IPS-NIHi11 (cell line): ENCODE measurements at regions not wholly inside any gene's neighbourhood (a gene's known extent, or its start where the extent isn't known, plus 50 kb on each side); places are given as distances from the start of the nearest gene placed in this dataset.

Source experiments
- DNase-seq: peaks from one replicate; pipeline ENCODE4 v3.0.0; 2012; ENCODE audit warnings: mixed read lengths, low spot score

GRCh38 chr2:107627926-107628325 lies 198.8 kb upstream of the RGPD4 start:
- no peak for DNase-seq

DNA sequence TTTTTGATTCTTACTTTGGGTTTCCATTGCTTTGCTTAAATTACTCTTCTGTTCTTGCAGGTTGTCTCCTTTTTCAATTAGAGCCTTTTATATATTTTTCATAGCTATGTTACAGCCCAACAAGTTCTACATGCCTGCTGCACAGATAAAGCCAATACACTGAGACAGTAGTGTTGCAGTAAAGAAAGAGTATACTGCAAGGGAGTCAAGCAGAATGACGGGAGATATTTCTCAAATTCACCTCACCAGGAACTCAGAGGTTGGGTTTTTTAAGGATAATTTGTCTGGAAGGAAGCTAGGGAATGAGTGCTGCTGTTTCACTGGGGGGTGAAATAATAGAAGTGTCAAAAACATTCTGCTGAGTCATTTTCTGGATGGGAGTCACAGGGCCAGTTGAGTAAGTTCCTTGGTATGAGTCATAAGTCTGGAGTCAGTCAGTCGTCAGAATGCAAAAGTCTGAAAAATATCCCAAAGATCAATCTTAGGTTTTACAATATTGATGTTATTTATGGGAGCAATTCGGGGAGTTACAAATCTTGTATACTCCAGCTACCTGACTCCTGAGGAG lies 193.0 kb upstream of the RGPD4 start:
- DNase-seq = no peak

DNA sequence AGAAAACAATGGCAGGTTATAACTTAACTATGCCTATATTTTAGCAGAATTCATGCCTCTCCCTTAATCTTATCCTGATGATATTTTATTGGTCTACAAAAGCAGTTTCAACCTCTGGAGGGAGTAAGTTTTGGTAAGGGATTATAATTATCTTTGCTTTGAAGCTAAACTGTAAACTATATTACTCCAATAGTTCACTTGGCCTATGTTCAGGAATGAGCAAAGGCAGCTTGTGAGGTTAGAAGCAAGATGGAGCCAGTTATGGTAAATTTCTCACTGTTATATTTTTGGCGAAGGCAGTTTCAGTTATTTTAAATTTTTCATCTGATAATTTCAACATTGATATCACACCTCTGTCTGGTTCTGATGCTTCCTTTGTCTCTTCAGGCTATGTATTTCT lies 192.5 kb upstream of the RGPD4 start:
- DNase-seq = no peak

DNA sequence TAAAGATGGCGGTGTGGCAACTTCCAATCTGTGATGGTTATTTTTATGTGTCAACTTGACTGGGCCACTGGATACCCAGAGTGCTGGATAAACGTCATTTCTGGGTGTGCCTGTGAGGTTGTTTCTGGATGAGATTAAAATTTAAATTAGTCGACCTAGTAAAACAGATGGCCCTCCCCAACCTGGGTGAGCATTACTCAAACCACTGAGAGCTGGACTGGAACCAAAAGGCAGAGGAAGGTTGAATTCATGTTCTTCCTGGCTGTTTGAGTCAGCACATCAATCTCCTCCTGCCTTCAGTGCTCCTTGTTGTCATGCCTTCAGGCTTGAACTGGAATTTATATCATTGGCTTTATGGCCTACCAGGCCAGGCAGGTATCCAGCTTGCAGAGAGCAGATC lies 190.8 kb upstream of the RGPD4 start:
- DNase-seq = no peak

DNA sequence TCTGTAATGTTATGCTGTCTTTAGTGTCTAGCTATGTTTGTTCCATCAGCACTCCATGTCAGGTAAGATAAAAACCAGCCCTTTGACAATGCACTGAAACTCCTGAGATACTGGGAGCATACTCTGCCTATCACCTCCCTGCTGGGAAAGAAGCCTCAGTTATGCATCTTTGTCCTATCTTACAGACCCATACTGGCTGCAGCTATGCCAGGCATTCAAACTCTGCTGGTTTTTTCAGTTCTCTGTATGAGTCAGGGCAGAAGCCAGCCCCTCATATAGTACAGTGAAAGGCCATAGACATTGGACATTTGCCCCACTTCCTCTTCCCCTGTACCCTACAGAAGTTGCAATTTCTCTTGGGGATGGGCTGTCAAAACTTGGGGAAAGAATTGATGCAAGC lies 181.1 kb upstream of the RGPD4 start:
- no peak for DNase-seq

GRCh38 chr2:107648781-107649404 lies 177.8 kb upstream of the RGPD4 start:
- peak; percentile 11 for DNase-seq

DNA sequence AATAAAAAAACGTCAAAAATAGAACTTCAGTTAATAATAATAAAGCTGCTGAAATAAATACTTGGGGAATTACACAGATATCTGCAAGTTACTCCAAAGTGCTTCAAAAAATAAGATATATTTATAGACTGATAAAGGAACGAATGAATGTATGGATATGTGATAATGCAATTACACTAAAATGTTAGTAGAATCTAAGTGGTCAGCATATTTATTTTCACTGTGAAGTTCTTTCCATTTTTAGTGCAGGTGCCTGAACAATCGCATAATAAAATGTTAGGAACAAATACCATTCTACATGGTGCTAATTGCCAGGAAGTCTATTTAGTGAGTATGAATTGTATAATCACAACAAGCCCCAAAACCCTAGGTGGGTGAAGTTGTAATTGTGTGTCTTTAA lies 169.6 kb upstream of the RGPD4 start:
- no peak for DNase-seq

DNA sequence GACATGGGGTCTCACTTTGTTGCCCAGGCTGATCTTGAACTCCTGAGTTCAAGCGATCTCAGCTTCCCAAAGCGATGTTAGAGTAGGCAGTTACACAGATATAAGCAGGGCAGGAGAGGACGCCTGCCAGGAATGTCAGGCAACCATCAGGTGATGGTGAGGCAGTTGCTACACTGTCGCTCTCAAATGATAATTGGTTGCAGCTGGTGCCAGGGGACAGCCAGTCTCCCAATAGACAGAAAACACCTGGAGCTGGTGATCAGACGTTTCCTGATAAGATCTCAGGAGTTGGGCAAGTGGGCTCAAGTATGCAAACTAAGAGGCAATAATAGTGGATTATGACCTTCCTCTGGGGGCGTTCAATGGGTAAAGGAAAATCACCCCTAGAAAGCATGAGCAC lies 163.1 kb upstream of the RGPD4 start:
- DNase-seq = no peak

- no peak for DNase-seq
These were observed 157.4 kb upstream of the RGPD4 start for GRCh38 chr2:107669335-107669734.

- DNase-seq = peak; percentile 42
These were observed 144.8 kb upstream of the RGPD4 start for GRCh38 chr2:107681936-107682335.

DNA sequence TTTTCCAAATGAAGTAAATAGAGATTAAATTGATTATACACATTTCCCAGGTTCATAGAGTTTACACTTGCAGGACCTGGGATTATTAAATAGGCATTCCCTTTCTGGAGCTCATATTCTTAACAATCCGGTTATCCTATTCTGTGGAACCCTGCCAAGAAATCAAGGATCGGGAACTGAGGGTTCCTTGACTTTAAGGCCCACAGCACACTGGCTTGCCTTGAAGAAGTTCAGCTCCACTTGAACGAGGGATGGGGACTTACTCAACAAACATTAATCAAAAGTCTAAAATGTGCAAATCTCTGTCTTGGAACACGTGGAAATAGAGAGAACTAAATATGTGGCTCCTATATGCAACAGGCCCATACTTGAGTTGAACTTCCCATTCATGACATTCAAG lies 142.3 kb upstream of the RGPD4 start:
- no peak for DNase-seq

DNA sequence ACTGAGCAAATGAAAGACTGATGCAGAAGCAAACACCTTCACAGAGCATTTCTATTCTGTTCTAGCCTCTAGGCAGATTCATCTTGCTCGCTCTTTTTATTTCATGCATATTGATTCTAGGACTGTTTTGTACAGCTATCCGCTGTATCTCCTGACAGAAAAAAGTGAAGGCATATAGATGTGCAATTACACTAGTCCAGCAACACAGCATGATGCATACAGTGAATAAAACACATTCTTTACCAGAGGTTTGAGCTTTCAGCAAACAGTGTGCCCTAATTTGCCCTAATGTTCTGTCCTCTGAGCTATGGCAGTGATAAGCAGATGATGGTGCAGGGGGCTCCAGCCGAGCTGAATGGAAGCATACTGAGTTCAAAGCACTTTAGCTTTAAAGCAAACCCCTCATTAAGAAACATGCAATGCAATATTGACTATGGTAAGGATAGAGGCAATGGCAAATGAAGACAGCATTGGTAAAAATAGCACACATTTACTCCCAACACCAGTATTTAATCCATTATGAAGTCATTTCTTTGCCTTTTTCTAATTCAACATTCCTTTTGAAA lies 141.2 kb upstream of the RGPD4 start:
- no peak for DNase-seq

- no peak for DNase-seq
These were observed 139.6 kb upstream of the RGPD4 start for GRCh38 chr2:107687073-107687472.

GRCh38 chr2:107688135-107688534 lies 138.6 kb upstream of the RGPD4 start:
- no peak for DNase-seq

DNA sequence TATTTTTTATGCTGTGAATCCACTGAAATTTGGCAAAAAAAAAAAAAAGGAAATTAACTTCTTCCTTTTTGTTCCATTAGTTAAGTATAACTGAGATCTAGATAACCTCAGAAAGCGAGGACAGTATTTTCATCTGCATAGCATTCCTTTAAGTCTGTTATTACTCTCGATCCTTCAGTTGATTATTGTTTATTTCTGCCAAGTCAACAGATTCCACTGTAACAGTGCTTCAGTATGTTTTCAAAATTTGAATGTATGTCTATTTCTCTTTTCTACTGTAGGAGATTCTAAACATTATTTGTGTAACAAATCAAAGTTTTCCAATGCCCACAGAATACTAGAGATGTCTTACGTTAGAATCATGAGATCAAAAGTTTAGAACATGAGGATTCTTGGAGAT lies 133.1 kb upstream of the RGPD4 start:
- no peak for DNase-seq

GRCh38 chr2:107694667-107695066 lies 132.0 kb upstream of the RGPD4 start:
- no peak for DNase-seq

GRCh38 chr2:107697385-107697784 lies 129.3 kb upstream of the RGPD4 start:
- no peak for DNase-seq

DNA sequence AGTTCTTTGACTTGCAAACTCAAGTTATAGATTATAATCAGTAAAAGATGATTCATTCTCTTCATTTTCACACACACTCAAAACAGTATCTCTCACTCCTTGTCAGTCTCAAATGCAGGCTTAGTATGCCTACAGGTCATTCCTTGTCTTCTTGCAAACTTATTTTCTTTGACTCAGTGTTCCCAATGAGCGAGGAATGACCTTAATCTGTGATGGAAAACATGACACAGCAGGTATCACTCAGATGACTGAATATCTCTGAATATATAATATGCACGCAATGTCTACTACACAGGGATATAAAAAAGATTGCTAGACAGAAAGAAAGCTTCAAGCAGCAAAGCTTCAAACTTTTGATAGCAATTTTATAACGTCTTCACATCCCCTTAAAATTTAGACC lies 127.8 kb upstream of the RGPD4 start:
- no peak for DNase-seq

GRCh38 chr2:107700073-107700472 lies 126.6 kb upstream of the RGPD4 start:
- DNase-seq = no peak

DNA sequence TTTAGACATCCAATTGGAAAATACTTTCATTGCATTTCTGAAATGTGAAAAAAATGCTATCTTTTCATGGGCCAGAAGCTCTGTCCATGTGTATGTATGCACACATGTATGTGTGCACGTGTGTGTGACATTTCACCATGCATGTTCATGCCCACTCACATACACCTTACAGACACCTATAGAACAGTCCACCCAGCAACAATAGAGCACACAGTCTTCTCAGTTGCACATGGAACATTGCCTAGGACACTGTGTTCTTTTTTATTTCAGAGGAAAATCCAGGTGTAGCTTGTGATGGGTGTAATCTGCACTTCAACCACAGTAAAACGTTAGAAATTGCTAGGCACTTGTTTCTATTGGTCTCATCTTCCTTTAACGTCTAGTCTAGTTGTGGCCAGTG lies 114.8 kb upstream of the RGPD4 start:
- no peak for DNase-seq

- no peak for DNase-seq
These were observed 113.8 kb upstream of the RGPD4 start for GRCh38 chr2:107712857-107713256.

DNA sequence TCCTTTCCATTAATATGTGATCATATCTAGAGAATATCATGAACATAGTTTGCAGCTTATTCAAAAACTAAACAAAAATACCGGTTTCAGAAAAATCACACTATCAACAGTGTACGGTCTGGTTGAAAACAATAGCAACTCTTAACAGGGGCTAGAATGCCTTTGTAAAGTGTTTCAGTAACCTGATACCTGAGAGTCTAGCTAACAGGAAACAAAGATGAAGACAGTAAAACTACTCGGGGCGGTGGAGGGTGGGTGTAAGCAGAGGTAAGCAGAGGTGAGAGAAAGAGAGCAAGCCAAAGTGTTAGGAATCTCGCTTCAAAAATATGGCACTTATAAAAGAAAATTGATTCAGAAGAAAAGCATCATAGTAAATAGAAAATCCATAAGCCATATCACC lies 109.0 kb upstream of the RGPD4 start:
- peak; percentile 35 for DNase-seq

DNA sequence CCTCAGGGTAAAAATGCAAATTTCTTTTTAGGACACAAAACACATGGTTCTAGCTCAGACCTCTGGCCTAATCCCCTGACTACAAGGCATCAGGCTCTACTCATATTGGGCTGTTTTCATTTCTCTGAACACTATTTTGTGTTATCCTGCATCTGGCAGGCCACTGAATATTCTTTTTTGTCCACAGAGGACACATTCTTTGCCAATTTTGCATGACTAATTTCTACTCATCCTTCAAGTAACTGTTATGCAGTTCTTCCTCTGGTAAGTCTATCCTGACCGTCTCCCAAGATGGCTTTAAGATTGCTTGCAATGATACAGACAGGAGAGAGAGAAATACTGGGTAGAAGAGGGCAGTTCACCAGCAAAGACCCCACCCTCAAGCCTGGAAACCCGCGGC lies 107.6 kb upstream of the RGPD4 start:
- DNase-seq = no peak

GRCh38 chr2:107719836-107720235 lies 106.9 kb upstream of the RGPD4 start:
- DNase-seq = no peak
